OCI-LY3 (cell line): ENCODE measurements at regions not wholly inside any gene's neighbourhood (a gene's known extent, or its start where the extent isn't known, plus 50 kb on each side); places are given as distances from the start of the nearest gene placed in this dataset.

Experiments
- H2AFZ ChIP-seq: fragments of 200-600, 300-600 bp; shearing (Covaris generic); 2 replicates; pipeline ENCODE4 v1.6.0; 2014; ENCODE audit warnings: antibody characterized with exemption, low read depth, low read length
- H3K27ac ChIP-seq: fragments of 200-600, 300-600 bp; sonication (generic); 2 replicates; pipeline ENCODE4 v1.5.1; 2014; ENCODE audit warnings: mild to moderate bottlenecking, low read length, moderate library complexity, mixed read lengths
- H3K27me3 ChIP-seq: fragments of 200-600, 300-600 bp; sonication (generic); 2 replicates; pipeline ENCODE4 v1.6.1; 2014; ENCODE audit warnings: low read depth, low read length, mixed read lengths
- H3K36me3 ChIP-seq: fragments of 200-600, 300-600 bp; sonication (generic); replicated peaks from 2 replicates; pipeline ENCODE3; 2014; ENCODE audit warnings: low read depth, low read length, mixed read lengths
- H3K4me1 ChIP-seq: fragments of 300-600, 200-600 bp; sonication (generic); 2 replicates; pipeline ENCODE4 v1.6.1; 2014; ENCODE audit warnings: low read length, mixed read lengths
- H3K4me2 ChIP-seq: fragments of 200-600, 300-600 bp; sonication (generic); 2 replicates; pipeline ENCODE4 v1.6.1; 2014; ENCODE audit warnings: low read length, mixed read lengths
- H3K4me3 ChIP-seq: fragments of 300-600, 200-600 bp; sonication (generic); 2 replicates; pipeline ENCODE4 v1.5.1; 2014; ENCODE audit warnings: antibody characterized with exemption, mild to moderate bottlenecking, low read length, moderate library complexity
- H3K79me2 ChIP-seq: fragments of 300-600, 200-600 bp; shearing (Covaris generic); 2 replicates; pipeline ENCODE4 v1.6.1; 2014; ENCODE audit warnings: mild to moderate bottlenecking, low read length, mixed read lengths
- H3K9ac ChIP-seq: fragments of 300-600, 200-600 bp; shearing (Covaris generic); 2 replicates; pipeline ENCODE4 v1.6.0; 2014; ENCODE audit warnings: mild to moderate bottlenecking, low read length, moderate library complexity
- H3K9me3 ChIP-seq: fragments of 200-600, 300-600 bp; shearing (Covaris generic); 2 replicates; pipeline ENCODE4 v1.6.1; 2014; ENCODE audit warnings: low read length, mixed read lengths; ENCODE audit not compliant: insufficient read depth
- H4K20me1 ChIP-seq: fragments of 200-600, 300-600 bp; sonication (generic); 2 replicates; pipeline ENCODE4 v1.6.1; 2016; ENCODE audit warnings: low read length, mixed read lengths; ENCODE audit not compliant: insufficient read depth
- EZH2phosphoT487 ChIP-seq: fragments of 200-600 bp; shearing (Covaris generic); IDR thresholded peaks from 2 replicates; pipeline ENCODE4 v1.6.1; 2018; ENCODE audit warnings: antibody characterized with exemption, mixed run types, low read depth
- TF ChIP-seq, protein P1 (sequence below): fragments of 200-600, 300-600 bp; sonication (generic); IDR thresholded peaks from 2 replicates; pipeline ENCODE4 v1.5.1; 2014; ENCODE audit warnings: antibody characterized with exemption, low read length, low read depth

DNA sequence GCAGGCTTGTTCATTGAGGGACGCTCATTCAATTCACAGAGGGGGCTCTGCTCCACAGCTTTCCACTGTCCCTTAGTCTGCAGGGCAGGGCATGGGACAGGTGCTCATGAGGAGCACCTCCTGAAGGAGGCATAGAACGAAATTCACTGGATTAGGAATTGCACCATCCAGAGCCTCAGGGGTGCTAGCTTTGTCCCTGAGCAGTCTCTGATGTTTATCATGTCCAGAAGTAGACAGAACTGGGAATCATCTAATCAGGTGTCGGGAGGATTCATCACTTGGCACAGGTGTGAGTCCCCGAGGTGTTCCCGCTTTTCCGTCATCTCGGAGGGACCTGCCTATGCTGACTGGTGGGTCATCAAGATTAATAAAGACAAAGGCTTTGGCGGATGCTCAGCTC lies 321.4 kb downstream of the AJAP1 start:
- no peak for TF ChIP-seq EZH2phosphoT487
- TF ChIP-seq, protein P1, sequence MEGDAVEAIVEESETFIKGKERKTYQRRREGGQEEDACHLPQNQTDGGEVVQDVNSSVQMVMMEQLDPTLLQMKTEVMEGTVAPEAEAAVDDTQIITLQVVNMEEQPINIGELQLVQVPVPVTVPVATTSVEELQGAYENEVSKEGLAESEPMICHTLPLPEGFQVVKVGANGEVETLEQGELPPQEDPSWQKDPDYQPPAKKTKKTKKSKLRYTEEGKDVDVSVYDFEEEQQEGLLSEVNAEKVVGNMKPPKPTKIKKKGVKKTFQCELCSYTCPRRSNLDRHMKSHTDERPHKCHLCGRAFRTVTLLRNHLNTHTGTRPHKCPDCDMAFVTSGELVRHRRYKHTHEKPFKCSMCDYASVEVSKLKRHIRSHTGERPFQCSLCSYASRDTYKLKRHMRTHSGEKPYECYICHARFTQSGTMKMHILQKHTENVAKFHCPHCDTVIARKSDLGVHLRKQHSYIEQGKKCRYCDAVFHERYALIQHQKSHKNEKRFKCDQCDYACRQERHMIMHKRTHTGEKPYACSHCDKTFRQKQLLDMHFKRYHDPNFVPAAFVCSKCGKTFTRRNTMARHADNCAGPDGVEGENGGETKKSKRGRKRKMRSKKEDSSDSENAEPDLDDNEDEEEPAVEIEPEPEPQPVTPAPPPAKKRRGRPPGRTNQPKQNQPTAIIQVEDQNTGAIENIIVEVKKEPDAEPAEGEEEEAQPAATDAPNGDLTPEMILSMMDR, result no peak
- no peaks in the 10 kb centered on the region for H3K79me2 ChIP-seq
- no peak overlapping the region for H2AFZ ChIP-seq
- H3K4me1 ChIP-seq, result no peaks in the 10 kb centered on the region
- H3K36me3 ChIP-seq, result no peaks in the 10 kb centered on the region
- H3K4me3 ChIP-seq, result no peak overlapping the region
- no peaks in the 10 kb centered on the region for H3K27me3 ChIP-seq
- no peaks in the 10 kb centered on the region for H3K9me3 ChIP-seq
- H3K27ac ChIP-seq, result no peak overlapping the region
- H3K9ac ChIP-seq, result no peak overlapping the region
- no peak overlapping the region for H3K4me2 ChIP-seq
- H4K20me1 ChIP-seq, result no peaks in the 10 kb centered on the region

GRCh38 chr1:4974981-4975685 lies 320.7 kb downstream of the AJAP1 start:
- no peak overlapping the region for H3K9ac ChIP-seq
- H3K4me3 ChIP-seq, result no peak overlapping the region
- no peak overlapping the region for H2AFZ ChIP-seq
- no peak overlapping the region for H3K27ac ChIP-seq
- H3K36me3 ChIP-seq, result no peaks in the 10 kb centered on the region
- H3K4me2 ChIP-seq, result no peak overlapping the region
- no peaks in the 10 kb centered on the region for H3K79me2 ChIP-seq
- TF ChIP-seq, protein P1, result no peak
- no peak for TF ChIP-seq EZH2phosphoT487
- no peaks in the 10 kb centered on the region for H3K9me3 ChIP-seq
- no peaks in the 10 kb centered on the region for H4K20me1 ChIP-seq
- H3K27me3 ChIP-seq, result no peaks in the 10 kb centered on the region
- H3K4me1 ChIP-seq, result no peaks in the 10 kb centered on the region

DNA sequence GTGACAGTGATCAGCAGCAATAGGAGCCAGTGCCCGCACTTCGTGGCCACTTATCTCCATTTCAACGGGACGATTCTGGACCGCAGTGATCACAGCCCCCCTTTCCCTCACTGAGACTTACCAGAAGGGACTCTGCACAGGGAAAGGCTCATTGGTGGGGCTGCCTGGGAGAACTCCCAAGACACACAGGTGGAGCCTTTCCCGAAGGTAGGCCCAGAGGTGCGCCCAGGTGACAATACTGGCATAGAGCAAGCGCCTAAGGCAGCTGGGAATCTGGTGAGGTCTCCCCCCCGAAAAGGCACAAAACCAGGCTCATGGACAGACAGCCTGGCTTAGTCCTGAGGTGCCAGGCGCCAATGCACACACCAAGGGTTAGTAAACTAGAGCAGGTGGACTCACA lies 318.9 kb downstream of the AJAP1 start:
- Histone ChIP-seq H3K27me3 (no peaks in the 10 kb centered on the region), H3K27ac (no peak overlapping the region), H3K9ac (no peak overlapping the region), H3K4me1 (no peaks in the 10 kb centered on the region), H3K36me3 (no peaks in the 10 kb centered on the region), H3K4me2 (no peak overlapping the region), H3K4me3 (no peak overlapping the region), H4K20me1 (no peaks in the 10 kb centered on the region), H3K9me3 (no peaks in the 10 kb centered on the region), H3K79me2 (no peaks in the 10 kb centered on the region), H2AFZ (no peak overlapping the region)
- TF ChIP-seq, protein P1, result no peak
- no peak for TF ChIP-seq EZH2phosphoT487

- Histone ChIP-seq H3K9me3 (no peaks in the 10 kb centered on the region), H3K4me3 (no peak overlapping the region), H3K4me1 (no peaks in the 10 kb centered on the region), H3K27me3 (no peaks in the 10 kb centered on the region), H3K79me2 (no peaks in the 10 kb centered on the region), H3K36me3 (no peaks in the 10 kb centered on the region), H3K27ac (no peak overlapping the region), H3K4me2 (no peak overlapping the region), H4K20me1 (no peaks in the 10 kb centered on the region), H3K9ac (no peak overlapping the region), H2AFZ (no peak overlapping the region)
- TF ChIP-seq, protein P1, result no peak
- TF ChIP-seq EZH2phosphoT487, result no peak
Measured at GRCh38 chr1:4972761-4973320, 318.4 kb downstream of the AJAP1 start.
